DND-41 (cell line): ENCODE measurements at regions not wholly inside any gene's neighbourhood (a gene's known extent, or its start where the extent isn't known, plus 50 kb on each side); places are given as distances from the start of the nearest gene placed in this dataset.

Source experiments
- CTCF ChIP-seq: IDR thresholded peaks from 2 replicates; pipeline ENCODE4 v1.5.1; 2012; ENCODE audit warnings: borderline replicate concordance, low read length, moderate library complexity, mild to moderate bottlenecking; ENCODE audit not compliant: poor library complexity, severe bottlenecking; ENCODE audit errors: extremely low read depth
- EZH2 ChIP-seq: IDR thresholded peaks from 3 replicates; pipeline ENCODE4 v1.6.1; 2012; ENCODE audit warnings: borderline replicate concordance, low read depth, mild to moderate bottlenecking, moderate library complexity, low read length, inconsistent platforms; ENCODE audit not compliant: severe bottlenecking

DNA sequence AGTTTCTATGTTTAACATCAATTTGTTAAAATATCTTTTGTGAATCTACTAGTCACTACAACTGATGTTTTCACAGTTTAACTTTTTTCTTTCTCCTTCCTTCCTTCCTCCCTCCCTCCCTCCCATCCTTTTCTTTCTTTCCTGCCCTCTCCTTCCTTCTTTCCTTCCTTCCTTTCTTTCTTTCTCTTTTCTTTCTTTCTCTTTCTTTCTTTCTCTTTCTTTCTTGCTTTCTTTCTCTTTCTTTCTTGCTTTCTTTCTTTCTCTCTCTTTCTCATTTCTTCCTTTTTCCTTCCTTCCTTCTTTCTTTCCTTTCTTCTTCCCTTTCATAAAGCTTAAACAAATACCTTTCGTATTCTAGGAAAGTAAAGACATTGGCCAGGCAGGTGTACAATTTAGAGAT is 2083.0 kb upstream of the CELF4 start:
- no peak for TF ChIP-seq CTCF
- no peak for TF ChIP-seq EZH2
